ENCODE measurements at regions not wholly inside any gene's neighbourhood (a gene's known extent, or its start where the extent isn't known, plus 50 kb on each side); places are given as distances from the start of the nearest gene placed in this dataset.

- intact Hi-C loops (cut with DNase I), result no loop called here
- no peak for DNase-seq
- Histone ChIP-seq H3K4me3 (no peak overlapping the region), H3K9me3 (replicated peaks in 1 of 3) (no peaks in the 10 kb centered on the region), H3K27me3 (no peaks in the 10 kb centered on the region), H3K4me1 (replicated peaks in 1 of 2) (no peaks in the 10 kb centered on the region), H3K27ac (no peak overlapping the region), H3K36me3 (replicated peaks in 1 of 2) (no peaks in the 10 kb centered on the region)
- 77 to 84% (median 83%) methylated on average over 2 of the region's 2 CpGs for WGBS, 4 donors
- TF ChIP-seq, protein P1, sequence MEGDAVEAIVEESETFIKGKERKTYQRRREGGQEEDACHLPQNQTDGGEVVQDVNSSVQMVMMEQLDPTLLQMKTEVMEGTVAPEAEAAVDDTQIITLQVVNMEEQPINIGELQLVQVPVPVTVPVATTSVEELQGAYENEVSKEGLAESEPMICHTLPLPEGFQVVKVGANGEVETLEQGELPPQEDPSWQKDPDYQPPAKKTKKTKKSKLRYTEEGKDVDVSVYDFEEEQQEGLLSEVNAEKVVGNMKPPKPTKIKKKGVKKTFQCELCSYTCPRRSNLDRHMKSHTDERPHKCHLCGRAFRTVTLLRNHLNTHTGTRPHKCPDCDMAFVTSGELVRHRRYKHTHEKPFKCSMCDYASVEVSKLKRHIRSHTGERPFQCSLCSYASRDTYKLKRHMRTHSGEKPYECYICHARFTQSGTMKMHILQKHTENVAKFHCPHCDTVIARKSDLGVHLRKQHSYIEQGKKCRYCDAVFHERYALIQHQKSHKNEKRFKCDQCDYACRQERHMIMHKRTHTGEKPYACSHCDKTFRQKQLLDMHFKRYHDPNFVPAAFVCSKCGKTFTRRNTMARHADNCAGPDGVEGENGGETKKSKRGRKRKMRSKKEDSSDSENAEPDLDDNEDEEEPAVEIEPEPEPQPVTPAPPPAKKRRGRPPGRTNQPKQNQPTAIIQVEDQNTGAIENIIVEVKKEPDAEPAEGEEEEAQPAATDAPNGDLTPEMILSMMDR (IDR thresholded peaks at IDR 0.05), result no peak
- TF ChIP-seq POLR2A (IDR thresholded peaks at IDR 0.05), result no peak
Measured at GRCh38 chr12:127813147-127813546, 453.8 kb upstream of the TMEM132C start.

DNA sequence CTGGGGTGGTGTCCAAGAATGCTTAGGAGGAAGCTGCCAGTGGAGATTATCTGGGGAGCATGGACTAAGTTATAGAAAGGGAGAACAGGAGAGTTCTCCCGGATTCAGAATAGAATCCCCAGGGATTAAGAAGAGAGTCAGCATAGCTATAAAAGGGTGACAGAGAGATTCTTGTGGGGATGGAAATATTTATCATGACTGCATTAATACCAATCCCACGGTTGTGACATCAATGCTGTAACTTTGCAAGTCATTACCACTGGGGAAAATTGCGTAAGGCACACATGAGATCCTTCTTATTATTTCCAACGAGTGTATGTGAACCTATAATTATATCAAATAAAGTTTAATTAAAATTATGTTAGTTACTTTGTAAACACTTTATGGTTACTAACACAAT lies 447.9 kb upstream of the TMEM132C start:
- Histone ChIP-seq H3K27me3 (no peaks in the 10 kb centered on the region), H3K27ac (no peak overlapping the region), H3K4me1 (replicated peaks in 1 of 2) (peaks cover 0 to 6% of the 10 kb centered on the region in 2 donors), H3K9me3 (replicated peaks in 1 of 3) (no peaks in the 10 kb centered on the region), H3K36me3 (replicated peaks in 1 of 2) (no peaks in the 10 kb centered on the region), H3K4me3 (no peak overlapping the region)
- TF ChIP-seq, protein P1 (IDR thresholded peaks at IDR 0.05), result no peak
- TF ChIP-seq POLR2A (IDR thresholded peaks at IDR 0.05), result no peak
- WGBS, 4 donors, result 79 to 87% (median 85%) methylated on average over 4 of the region's 4 CpGs
- no peak for DNase-seq
- intact Hi-C loops (cut with DNase I), result no loop called here

DNA sequence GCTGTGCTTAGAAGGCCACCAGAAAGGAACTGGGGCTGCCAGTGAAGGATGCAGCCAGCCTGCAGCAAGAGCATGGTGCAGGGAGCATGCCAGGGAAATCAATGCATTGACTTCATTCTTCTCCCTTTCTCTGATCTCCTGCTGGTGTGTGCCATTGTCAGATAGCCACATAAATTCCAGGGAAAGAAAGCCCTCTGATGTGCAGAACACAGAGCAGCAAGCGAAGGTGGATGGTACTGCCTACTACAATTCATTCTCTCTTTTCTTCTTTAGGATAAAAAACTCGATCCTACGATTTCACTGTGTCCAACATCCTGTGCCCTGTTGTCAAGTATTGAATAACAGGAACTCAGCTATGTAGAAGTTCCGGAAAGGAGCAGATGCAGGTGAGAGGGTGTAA lies 446.7 kb upstream of the TMEM132C start:
- no peaks in the 10 kb centered on the region for H3K27me3 ChIP-seq
- H3K4me3 ChIP-seq, result no peak overlapping the region
- TF ChIP-seq POLR2A (IDR thresholded peaks at IDR 0.05), result no peak
- TF ChIP-seq, protein P1 (IDR thresholded peaks at IDR 0.05), result no peak
- H3K36me3 ChIP-seq (replicated peaks in 1 of 2), result no peaks in the 10 kb centered on the region
- no peak for DNase-seq
- 79 to 90% (median 79%) methylated on average over 4 of the region's 4 CpGs for WGBS, 4 donors
- no peak overlapping the region for H3K27ac ChIP-seq
- no peaks in the 10 kb centered on the region for H3K9me3 ChIP-seq (replicated peaks in 1 of 3)
- peaks cover 0 to 6% of the 10 kb centered on the region in 2 donors for H3K4me1 ChIP-seq (replicated peaks in 1 of 2)
- intact Hi-C loops (cut with DNase I), result no loop called here

DNA sequence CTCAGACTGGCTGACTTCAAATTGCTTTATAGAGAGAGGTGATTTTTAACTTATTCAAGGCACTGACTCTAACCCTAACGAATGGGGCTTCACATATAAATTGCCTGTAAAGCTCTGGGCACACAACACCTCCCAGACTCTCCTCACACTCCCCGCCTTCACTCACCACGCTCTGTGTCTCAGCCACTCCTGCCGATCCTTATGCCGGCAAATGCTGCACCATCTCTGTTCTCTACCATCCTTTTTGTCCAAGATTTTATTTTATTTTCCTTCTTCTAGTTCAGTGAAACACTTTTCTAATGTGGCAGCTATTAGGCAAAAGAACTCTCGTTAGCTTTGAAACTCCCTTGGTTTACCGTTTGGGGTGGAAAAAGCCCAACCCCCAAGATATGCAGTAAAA lies 446.1 kb upstream of the TMEM132C start:
- Histone ChIP-seq H3K4me1 (replicated peaks in 1 of 2) (peaks cover 0 to 6% of the 10 kb centered on the region in 2 donors), H3K4me3 (no peak overlapping the region), H3K9me3 (replicated peaks in 1 of 3) (no peaks in the 10 kb centered on the region), H3K27ac (no peak overlapping the region), H3K27me3 (no peaks in the 10 kb centered on the region), H3K36me3 (replicated peaks in 1 of 2) (no peaks in the 10 kb centered on the region)
- 85 to 94% (median 90%) methylated on average over 7 of the region's 7 CpGs for WGBS, 4 donors
- TF ChIP-seq, protein P1 (IDR thresholded peaks at IDR 0.05), result no peak
- TF ChIP-seq POLR2A (IDR thresholded peaks at IDR 0.05), result no peak
- no peak for DNase-seq
- intact Hi-C loops (cut with DNase I), result no loop called here

Data from adrenal gland (tissue), 9 donors.